IPS-18c (cell line): ENCODE measurements at regions not wholly inside any gene's neighbourhood (a gene's known extent, or its start where the extent isn't known, plus 50 kb on each side); places are given as distances from the start of the nearest gene placed in this dataset.

Experiments used
- H3K4me3 ChIP-seq: 2 replicates; pipeline ENCODE4 v1.7.0; 2013; ENCODE audit warnings: low read depth, mild to moderate bottlenecking, low read length, moderate library complexity; ENCODE audit not compliant: insufficient read depth
- H3K9me3 ChIP-seq: one replicate; pipeline ENCODE4 v1.6.1; 2013; ENCODE audit warnings: mild to moderate bottlenecking, low read length, moderate library complexity; ENCODE audit not compliant: control insufficient read depth, insufficient read depth

- Histone ChIP-seq H3K9me3 (no peaks in the 10 kb centered on the region), H3K4me3 (no peak overlapping the region)
These were observed 123.2 kb upstream of the SEL1L start for GRCh38 chr14:81656811-81657210.

GRCh38 chr14:81662066-81662465 lies 128.4 kb upstream of the SEL1L start:
- Histone ChIP-seq H3K9me3 (no peaks in the 10 kb centered on the region), H3K4me3 (no peak overlapping the region)

DNA sequence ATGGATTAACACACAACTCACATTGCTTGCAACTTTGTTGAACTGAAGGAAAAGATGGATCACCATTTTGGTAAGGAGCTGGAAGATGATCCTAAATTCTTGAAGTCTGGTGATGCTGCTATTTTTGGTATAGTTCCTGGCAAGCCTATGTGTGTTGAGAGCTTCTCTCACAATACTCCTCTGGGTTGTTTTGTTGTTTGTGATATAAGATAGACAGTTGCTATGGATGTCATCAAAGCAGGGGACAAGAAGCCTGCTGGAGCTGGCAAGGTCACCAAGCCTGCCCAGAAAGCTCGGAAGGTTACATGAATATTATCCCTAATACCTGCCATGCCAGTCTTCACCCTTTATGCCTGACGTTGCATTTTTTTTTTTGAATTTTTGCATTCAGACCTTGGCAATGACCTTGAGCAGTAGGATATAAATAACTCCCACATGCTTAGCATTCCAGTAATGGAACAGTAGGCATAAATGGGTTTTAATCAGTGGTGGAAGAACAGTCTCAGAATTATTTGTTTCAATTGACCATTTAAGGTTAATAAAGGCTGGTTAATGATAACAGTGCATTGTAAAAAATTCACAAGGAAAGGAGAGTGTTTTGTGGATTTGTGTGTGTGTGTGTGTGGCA lies 129.0 kb upstream of the SEL1L start:
- no peaks in the 10 kb centered on the region for H3K9me3 ChIP-seq
- H3K4me3 ChIP-seq, result no peak overlapping the region

DNA sequence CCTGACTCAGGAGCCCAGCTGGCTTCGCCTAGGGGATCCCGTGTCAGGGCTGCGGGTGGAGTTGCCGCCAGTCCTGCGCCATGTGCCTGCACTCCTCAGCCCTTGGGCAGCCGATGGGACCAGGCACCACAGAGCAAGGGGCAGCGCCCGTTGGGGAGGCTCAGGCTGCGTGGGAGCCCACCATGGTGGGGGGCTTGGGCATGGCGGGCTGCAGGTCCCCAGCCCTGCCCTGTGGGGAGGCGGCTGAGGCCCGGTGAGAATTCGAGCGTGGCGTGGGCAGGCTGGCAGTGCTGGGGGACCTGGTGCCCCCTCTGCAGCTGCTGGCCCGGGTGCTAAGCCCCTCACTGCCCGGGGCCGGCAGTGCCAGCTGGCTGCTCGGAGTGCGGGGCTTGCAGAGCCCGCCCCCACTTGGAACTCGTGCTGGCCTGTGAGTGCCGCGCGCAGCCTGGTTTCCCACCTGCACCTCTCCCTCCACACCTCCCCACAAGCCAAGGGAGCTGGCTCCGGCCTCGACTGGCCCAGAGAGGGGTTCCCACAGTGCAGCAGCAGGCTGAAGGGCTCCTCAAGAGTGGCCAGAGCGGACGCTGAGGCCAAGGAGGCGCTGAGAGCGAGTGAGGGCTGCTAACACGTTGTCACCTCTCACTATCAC lies 135.1 kb upstream of the SEL1L start:
- peaks cover 5% of the 10 kb centered on the region for H3K9me3 ChIP-seq

DNA sequence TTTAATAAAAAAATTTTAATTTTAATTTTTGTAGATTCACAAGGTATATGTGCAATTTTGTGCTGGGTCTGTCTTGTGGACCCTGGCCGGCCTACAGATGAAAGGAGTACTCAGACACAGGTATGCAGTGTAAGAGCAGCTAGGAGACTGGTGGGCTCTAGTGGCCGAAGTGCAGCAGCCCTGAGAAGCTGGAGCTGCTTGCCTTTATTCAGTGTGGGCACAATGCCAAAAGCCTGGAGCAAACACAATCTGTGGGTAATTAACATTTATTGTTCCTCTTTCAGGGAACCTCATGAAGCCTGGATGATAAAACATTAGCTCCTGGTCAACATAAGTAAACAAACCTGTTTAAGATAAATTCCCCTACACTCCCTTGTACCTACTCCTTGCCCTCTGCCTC lies 135.7 kb upstream of the SEL1L start:
- Histone ChIP-seq H3K9me3 (peaks cover 5% of the 10 kb centered on the region), H3K4me3 (peak overlapping the region; percentile 15; the same call in 1 of the 2 replicates)

More for the DNA sequence above, 135.1 kb upstream of the SEL1L start:
- no peak overlapping the region for H3K4me3 ChIP-seq

- no peak overlapping the region for H3K4me3 ChIP-seq
These were observed 140.3 kb upstream of the SEL1L start for GRCh38 chr14:81673930-81674329.

GRCh38 chr14:81676395-81676794 lies 142.7 kb upstream of the SEL1L start:
- H3K4me3 ChIP-seq, result no peak overlapping the region
- no peaks in the 10 kb centered on the region for H3K9me3 ChIP-seq

More at GRCh38 chr14:81673930-81674329, 140.3 kb upstream of the SEL1L start:
- no peaks in the 10 kb centered on the region for H3K9me3 ChIP-seq

- Histone ChIP-seq H3K9me3 (no peaks in the 10 kb centered on the region), H3K4me3 (no peak overlapping the region)
These were observed 143.2 kb upstream of the SEL1L start for GRCh38 chr14:81676879-81677278.

DNA sequence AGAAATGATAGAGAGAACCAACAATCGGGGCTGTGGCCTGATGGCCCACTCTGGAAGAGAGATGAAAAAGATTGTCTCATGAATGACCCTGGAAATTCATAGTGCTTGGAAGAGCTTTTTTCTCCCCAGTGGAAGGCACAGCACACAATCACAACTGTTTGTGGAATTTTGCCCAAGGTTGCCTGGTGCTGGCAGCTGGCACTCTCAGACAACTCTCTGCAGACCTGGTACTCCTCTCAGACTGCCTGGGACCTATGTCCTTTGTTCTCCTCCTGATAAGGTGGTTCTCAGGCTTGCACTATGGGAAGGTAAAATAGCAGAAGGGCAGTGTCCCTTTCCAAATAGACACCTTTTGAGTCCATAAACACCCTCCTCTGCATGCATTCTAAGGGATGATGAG lies 144.1 kb upstream of the SEL1L start:
- no peaks in the 10 kb centered on the region for H3K9me3 ChIP-seq

DNA sequence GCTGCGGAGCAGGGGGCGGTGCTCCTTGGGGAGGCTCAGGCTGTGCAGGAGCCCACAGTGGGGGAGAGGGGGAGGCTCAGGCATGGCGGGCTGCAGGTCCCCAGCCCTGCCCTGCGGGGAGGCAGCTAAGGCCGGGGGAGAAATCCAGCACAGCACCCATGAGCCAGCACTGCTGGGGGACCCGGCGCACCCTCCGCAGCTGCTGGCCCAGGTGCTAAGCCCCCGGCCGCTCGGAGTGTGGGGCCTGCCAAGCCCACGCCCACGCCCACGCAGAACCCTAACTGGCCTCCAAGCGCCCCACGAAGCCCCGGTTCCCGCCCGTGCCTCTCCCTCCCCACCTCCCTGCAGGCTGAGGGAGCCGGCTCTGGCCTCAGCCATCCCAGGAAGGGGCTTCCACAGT lies 145.6 kb upstream of the SEL1L start:
- Histone ChIP-seq H3K4me3 (no peak overlapping the region), H3K9me3 (no peaks in the 10 kb centered on the region)

More for the DNA sequence above, 144.1 kb upstream of the SEL1L start:
- H3K4me3 ChIP-seq, result no peak overlapping the region

DNA sequence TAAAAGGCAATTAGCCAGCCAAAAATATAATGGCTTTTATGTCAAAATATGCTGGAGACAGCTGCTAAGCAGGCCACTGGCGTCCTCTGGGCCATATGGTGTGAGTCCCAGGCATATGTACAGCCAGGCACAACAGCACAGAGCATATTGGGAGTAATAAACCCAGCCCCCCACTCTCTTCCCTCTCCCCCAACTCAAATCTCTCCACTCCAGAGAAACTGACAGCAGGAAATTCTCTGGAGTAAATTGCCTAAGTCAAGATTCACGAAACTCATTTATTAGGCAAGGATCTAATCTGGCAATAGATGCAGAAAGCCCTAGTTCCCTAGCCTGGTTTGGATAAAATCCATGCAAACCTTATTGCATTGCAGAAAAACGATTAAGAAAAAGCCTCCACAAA lies 147.9 kb upstream of the SEL1L start:
- H3K4me3 ChIP-seq, result no peak overlapping the region
- H3K9me3 ChIP-seq, result no peaks in the 10 kb centered on the region

GRCh38 chr14:81682134-81682533 lies 148.5 kb upstream of the SEL1L start:
- no peak overlapping the region for H3K4me3 ChIP-seq
- H3K9me3 ChIP-seq, result no peaks in the 10 kb centered on the region

- H3K9me3 ChIP-seq, result no peaks in the 10 kb centered on the region
- H3K4me3 ChIP-seq, result no peak overlapping the region
These were observed 149.0 kb upstream of the SEL1L start for GRCh38 chr14:81682701-81683100.

DNA sequence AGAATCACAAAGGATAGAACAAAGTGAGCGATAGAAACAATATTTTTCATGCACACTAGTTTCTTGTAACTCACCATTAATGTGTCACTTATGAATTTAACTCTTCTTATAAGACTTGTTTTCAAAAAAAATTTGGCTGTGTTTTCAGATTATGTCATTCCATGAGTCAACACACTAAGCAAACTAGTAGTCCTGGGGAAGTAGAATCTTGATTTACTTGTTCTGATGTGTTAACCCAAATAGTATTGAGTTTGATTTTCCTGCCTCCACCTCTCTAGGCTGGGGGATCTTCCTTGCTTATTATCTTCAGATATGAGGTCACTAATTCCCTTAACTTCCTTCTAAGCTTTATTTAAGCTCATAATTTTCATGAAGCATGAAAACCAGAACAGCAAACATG lies 151.0 kb upstream of the SEL1L start:
- Histone ChIP-seq H3K4me3 (no peak overlapping the region), H3K9me3 (no peaks in the 10 kb centered on the region)

DNA sequence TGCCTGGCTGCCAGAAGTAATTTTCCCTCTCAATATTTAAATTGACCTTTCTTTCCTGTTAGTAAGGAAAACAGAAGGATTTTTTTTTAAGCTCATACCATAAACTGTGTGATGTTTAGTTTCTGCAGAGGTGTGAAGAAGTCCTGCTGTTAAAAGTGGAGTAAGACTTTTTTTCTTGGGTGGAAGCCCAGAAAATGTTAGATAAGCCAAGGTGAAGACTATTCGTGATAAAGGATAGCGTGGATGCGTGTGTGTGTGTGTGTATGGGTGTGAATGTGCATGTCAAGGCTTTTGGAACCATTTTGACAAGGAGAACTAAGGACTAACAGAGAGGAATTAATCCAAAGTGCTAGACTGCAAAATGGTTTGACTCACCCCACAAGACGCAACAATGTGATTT lies 152.9 kb upstream of the SEL1L start:
- Histone ChIP-seq H3K4me3 (no peak overlapping the region), H3K9me3 (no peaks in the 10 kb centered on the region)

- no peak overlapping the region for H3K4me3 ChIP-seq
- no peaks in the 10 kb centered on the region for H3K9me3 ChIP-seq
These were observed 158.3 kb upstream of the SEL1L start for GRCh38 chr14:81691931-81692330.

DNA sequence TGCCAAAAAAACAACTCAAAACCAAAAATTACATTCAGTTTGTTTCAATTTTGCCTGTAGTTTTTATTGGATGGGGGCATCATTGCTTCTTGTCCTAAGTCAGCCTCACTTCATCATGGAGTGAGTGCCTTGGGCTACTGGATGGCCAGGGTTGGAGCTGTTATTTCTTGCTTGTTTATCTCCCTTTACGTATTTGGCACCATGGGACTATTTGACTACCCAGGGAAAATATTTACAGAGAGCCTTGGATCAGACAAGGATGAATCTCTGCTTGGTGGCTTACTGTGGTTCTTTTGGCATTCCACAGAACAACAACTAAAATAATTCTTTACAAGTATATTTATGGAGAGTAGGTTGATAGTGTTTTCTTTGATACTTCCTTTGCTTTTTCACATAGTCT lies 160.8 kb upstream of the SEL1L start:
- no peaks in the 10 kb centered on the region for H3K9me3 ChIP-seq

DNA sequence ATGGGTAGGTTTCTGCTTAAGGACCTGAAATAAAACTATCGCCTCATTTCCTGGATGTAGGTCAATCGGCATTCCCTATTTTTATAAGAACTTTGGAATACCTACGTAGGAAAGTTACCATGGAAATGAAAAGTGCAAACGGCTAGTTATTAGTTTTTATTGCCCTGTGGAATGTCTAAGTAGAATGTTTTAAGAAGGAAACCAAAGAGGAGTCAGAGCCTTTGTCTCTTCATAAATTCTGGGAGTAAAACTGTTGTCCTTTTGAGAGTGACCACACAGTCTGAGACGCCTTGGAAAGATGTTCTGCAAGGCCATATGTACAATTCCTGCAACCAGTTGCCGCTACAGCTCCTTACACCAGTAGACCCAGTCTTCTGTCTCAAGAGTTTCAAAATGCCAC lies 176.0 kb upstream of the SEL1L start:
- no peaks in the 10 kb centered on the region for H3K9me3 ChIP-seq
- H3K4me3 ChIP-seq, result no peak overlapping the region

More for the DNA sequence above, 160.8 kb upstream of the SEL1L start:
- no peak overlapping the region for H3K4me3 ChIP-seq
